Stimulated activated naive B cell treated with anti-CD40 and anti-IgM and Interleukin-4, amounts not matched to agents 10 μg/mL and 1 μg/mL and 100 μg/mL, for 72 hours (primary cell): ENCODE measurements at regions not wholly inside any gene's neighbourhood (a gene's known extent, or its start where the extent isn't known, plus 50 kb on each side); places are given as distances from the start of the nearest gene placed in this dataset.

Experiments used
- ATAC-seq, 2 donors: fragments of 150-1000 bp; cut with Tn5 transposase; replicated peaks; 2 replicates each; pipeline ENCODE4 v1.10.0; 2021; ENCODE audit warnings: moderate library complexity in 1 of 2
- DNase-seq: peaks from one replicate; pipeline ENCODE4 v3.0.0; 2021
- H3K27ac Mint-ChIP-seq: one replicate; pipeline ENCODE4 v1.8.0; 2022; ENCODE audit warnings: mild to moderate bottlenecking, mixed read lengths
- H3K27me3 Mint-ChIP-seq, 2 donors: one replicate each; pipeline ENCODE4 v1.8.0; 2022; ENCODE audit warnings: mixed read lengths in 2 of 2
- H3K36me3 Mint-ChIP-seq, 2 donors: one replicate each; pipeline ENCODE4 v1.8.0; 2022; ENCODE audit warnings: mixed read lengths in 2 of 2, mild to moderate bottlenecking in 1 of 2
- H3K4me1 Mint-ChIP-seq, 2 donors: one replicate each; pipeline ENCODE4 v1.8.0; 2022; ENCODE audit warnings: mixed read lengths in 2 of 2, mild to moderate bottlenecking in 1 of 2
- H3K4me3 Mint-ChIP-seq, 2 donors: one replicate each; pipeline ENCODE4 v1.8.0; 2022; ENCODE audit warnings: mild to moderate bottlenecking in 2 of 2, mixed read lengths in 2 of 2, moderate library complexity in 1 of 2
- H3K9me3 Mint-ChIP-seq, 2 donors: one replicate each; pipeline ENCODE4 v1.8.0; 2022; ENCODE audit warnings: mixed read lengths in 2 of 2, mild to moderate bottlenecking in 1 of 2

DNA sequence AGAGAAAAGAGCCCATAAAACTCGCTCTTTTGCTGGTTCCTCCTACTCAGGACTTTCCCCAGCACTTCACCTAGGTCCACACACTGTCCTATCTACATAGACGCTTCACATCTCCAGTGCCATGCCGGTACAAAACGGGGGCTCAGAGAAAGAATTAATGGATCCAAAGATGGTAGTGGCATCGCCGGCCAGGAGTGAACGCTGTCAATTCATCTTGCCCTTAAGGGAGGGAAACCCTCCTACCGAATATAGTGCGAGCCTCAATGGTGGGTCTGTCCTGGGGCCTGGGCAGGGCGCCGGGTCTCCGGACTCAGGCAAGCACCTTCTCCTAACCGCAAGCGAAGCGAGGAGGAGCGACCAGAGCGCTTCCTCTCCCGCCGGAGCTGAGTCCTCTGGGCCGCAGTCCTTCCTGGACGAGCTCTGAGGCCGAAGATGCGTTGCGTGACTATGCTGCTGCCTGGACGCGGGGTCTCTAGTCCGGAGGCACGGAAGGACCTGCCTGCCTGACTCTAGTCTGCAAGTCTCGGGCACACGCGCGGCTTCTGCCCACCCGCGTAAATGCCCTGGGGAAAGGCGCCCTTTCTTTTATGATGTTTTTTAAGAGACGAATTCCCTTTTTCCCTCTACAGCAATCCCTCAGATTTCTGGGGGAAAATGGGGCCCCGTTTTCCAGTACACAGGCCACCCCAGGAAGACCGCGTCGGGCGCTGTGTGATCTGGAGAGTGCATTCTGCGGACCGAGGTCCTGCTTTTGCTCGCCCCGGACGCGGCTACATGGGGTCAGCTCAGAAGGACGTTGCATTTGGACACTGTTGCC is 100.1 kb upstream of the PRDM1 start:
- Mint-ChIP-seq H3K36me3 (no peaks in the 10 kb centered on the region), H3K27me3 (peaks cover 61 to 71% of the 10 kb centered on the region in 2 donors), H3K27ac (no peak overlapping the region), H3K4me1 (peaks cover 8 to 16% of the 10 kb centered on the region in 2 donors), H3K9me3 (no peaks in the 10 kb centered on the region), H3K4me3 (peak overlapping the region; percentile 55 to 61)
- DNase-seq (no peak), ATAC-seq (peak; percentile 23 to 45)

DNA sequence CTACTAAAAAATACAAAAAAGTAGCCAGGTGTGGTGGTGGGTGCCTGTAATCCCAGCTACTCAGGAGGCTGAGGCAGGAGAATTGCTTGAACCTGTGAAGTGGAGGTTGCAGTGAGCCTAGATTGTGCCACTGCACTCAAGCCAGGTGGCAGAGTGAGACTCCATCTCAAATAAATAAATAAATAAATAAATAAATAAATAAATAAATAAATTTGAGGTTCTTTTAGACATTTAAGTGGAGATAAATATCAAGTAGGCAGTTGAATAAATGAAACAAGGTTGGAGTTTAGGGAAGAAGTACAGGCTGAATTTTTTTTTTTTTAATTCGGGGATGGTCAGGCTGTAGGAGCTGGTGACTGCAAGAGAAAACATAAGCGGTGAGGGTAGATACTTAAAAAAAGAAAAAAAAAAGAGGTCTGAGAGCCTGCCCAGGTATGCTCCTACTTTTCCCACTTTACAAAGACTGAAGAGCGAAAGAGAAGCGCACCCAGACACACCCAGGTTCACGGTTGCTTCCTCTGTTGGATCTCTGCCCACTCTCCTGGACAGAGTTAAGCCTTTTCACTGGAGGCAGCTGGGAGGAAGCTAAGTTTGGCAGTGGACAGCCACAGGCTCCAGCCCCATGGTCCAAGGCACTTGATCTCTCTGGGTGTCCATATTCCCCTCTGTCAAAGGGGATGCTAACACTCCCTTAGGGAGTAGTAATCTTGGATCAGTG is 100.9 kb upstream of the PRDM1 start:
- DNase-seq = no peak
- Mint-ChIP-seq H3K4me1 (peaks cover 11 to 21% of the 10 kb centered on the region in 2 donors), H3K27ac (no peak overlapping the region), H3K4me3 (no peak overlapping the region), H3K27me3 (peaks cover 63 to 74% of the 10 kb centered on the region in 2 donors), H3K36me3 (peaks cover 2 to 3% of the 10 kb centered on the region in 2 donors), H3K9me3 (no peaks in the 10 kb centered on the region)
- peak in 1 of 2 donors; percentile 6 for ATAC-seq

GRCh38 chr6:105983763-105984162 is 102.4 kb upstream of the PRDM1 start:
- Mint-ChIP-seq H3K4me1 (peaks cover 11 to 21% of the 10 kb centered on the region in 2 donors), H3K36me3 (peaks cover 2 to 3% of the 10 kb centered on the region in 2 donors), H3K4me3 (no peak overlapping the region), H3K9me3 (no peaks in the 10 kb centered on the region), H3K27ac (no peak overlapping the region), H3K27me3 (peaks cover 61 to 71% of the 10 kb centered on the region in 2 donors)
- ATAC-seq (no peak), DNase-seq (no peak)

DNA sequence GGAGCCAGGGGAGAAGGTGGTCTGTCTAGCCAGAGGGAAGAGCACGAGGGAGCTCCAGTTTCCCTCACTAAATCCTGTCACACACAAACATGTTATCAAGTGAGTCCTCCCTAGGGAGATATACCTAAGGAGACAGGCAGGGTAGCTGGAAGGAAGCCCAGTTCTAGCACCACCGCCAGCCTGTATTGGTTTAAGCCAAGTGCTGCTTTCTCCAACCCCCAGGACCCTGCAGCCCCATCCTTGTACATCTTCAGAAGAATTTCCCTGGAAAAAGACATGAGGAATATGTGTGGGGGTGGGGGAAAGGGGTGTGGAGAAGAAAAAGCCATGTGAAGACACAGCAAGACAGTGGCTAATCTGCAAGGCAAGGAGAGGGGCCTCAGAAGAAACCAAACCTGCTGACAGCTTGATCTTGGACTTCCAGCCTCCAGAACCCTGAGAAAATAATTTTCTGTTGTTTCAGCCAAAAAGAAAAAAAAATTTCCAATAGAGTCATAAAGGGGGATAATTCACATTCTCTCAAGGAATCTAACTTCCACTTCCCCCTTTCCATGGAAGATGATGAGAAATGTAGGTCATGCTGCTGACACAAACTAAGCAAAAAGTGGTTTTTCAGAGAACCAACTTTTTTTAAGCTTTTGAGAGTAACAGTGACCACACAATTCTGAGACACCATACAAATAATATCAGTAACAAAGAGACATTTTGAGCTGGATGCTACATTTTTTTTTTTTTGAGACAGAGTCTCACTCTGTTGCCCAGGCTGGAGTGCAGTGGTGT is 103.2 kb upstream of the PRDM1 start:
- H3K27me3 Mint-ChIP-seq = peaks cover 60 to 73% of the 10 kb centered on the region in 2 donors
- no peaks in the 10 kb centered on the region for H3K9me3 Mint-ChIP-seq
- no peak overlapping the region for H3K4me3 Mint-ChIP-seq
- H3K4me1 Mint-ChIP-seq = peaks cover 11 to 21% of the 10 kb centered on the region in 2 donors
- H3K36me3 Mint-ChIP-seq = peaks cover 2 to 3% of the 10 kb centered on the region in 2 donors
- ATAC-seq = no peak
- no peak for DNase-seq
- no peak overlapping the region for H3K27ac Mint-ChIP-seq

DNA sequence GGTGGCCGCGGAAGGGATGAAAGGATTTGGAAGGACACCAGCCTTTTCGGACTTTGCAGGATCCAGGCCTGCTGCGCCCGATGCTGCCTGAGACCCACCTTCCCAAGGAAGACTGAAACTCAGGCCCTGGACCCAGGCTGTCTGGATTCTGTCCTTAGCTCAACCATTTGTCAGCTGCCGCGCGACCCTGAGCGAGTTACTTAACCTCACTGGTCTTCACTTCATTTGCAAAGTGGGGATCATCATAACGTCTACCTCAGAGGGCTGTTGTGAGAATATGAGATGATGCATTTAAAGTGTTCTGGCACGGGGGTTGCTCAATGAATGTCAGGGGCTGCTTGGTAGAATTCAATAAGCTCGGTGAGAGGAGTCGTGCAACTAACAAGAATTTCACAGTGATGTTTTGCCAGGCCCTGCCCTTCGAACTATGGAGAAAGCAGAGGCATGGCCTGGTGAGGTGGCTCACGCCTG is 104.2 kb upstream of the PRDM1 start:
- ATAC-seq (no peak), DNase-seq (no peak)
- Mint-ChIP-seq H3K36me3 (peaks cover 2 to 3% of the 10 kb centered on the region in 2 donors), H3K9me3 (no peaks in the 10 kb centered on the region), H3K27ac (peak overlapping the region; percentile 48), H3K4me1 (peaks cover 11 to 21% of the 10 kb centered on the region in 2 donors), H3K27me3 (peaks cover 59 to 74% of the 10 kb centered on the region in 2 donors), H3K4me3 (peak overlapping the region; percentile 77 to 78)

- ATAC-seq = peak; percentile 41 to 56
- DNase-seq = no peak
- Mint-ChIP-seq H3K27me3 (peaks cover 57 to 71% of the 10 kb centered on the region in 2 donors), H3K9me3 (no peaks in the 10 kb centered on the region), H3K27ac (peak overlapping the region; percentile 79), H3K4me1 (peaks cover 11 to 19% of the 10 kb centered on the region in 2 donors), H3K4me3 (peak overlapping the region; percentile 77 to 78), H3K36me3 (peaks cover 2 to 3% of the 10 kb centered on the region in 2 donors)
These were observed 104.9 kb upstream of the PRDM1 start for GRCh38 chr6:105981002-105981887.

GRCh38 chr6:105978974-105979373 is 107.2 kb upstream of the PRDM1 start:
- no peak for ATAC-seq
- peaks cover 2 to 3% of the 10 kb centered on the region in 2 donors for H3K36me3 Mint-ChIP-seq
- no peak for DNase-seq
- H3K9me3 Mint-ChIP-seq = no peaks in the 10 kb centered on the region
- H3K4me3 Mint-ChIP-seq = no peak overlapping the region
- peaks cover 47 to 54% of the 10 kb centered on the region in 2 donors for H3K27me3 Mint-ChIP-seq
- no peak overlapping the region for H3K27ac Mint-ChIP-seq
- H3K4me1 Mint-ChIP-seq = peaks cover 7 to 12% of the 10 kb centered on the region in 2 donors

DNA sequence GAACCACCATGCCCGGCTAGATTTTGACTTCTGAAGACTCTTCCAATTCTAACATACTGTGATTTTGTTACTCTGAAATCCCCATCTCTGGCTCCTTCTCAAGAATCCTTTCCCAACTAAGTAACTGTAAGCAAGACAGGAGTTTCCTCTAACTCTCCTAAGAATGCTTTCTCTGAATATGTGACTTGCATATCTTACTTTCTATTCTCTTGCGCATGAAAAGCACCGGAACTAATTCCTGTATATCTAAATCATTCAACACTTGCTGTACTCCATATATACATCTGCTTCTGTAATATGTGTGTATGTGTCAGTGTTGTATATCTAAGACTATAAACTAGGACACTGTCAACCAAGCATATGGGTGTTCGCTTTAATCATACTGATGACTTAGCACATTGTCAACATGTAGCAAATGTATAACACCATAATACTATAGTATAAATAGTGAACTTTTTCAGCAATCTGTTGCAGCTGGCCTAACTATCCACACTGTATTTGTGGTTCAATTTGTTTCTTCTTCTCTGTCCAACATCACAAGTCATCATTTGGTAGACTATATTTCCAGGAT is 108.1 kb upstream of the PRDM1 start:
- no peak overlapping the region for H3K27ac Mint-ChIP-seq
- H3K36me3 Mint-ChIP-seq = peaks cover 3 to 4% of the 10 kb centered on the region in 2 donors
- peaks cover 53 to 56% of the 10 kb centered on the region in 2 donors for H3K27me3 Mint-ChIP-seq
- no peak for ATAC-seq
- peaks cover 7 to 12% of the 10 kb centered on the region in 2 donors for H3K4me1 Mint-ChIP-seq
- H3K4me3 Mint-ChIP-seq = no peak overlapping the region
- no peak for DNase-seq
- H3K9me3 Mint-ChIP-seq = peaks cover 4 to 7% of the 10 kb centered on the region in 2 donors

- no peak overlapping the region for H3K27ac Mint-ChIP-seq
- peaks cover 0 to 1% of the 10 kb centered on the region in 2 donors for H3K36me3 Mint-ChIP-seq
- DNase-seq = no peak
- H3K4me1 Mint-ChIP-seq = no peaks in the 10 kb centered on the region
- no peak overlapping the region for H3K4me3 Mint-ChIP-seq
- peaks cover 14% of the 10 kb centered on the region in 2 donors for H3K9me3 Mint-ChIP-seq
- no peak for ATAC-seq
- H3K27me3 Mint-ChIP-seq = peaks cover 35 to 39% of the 10 kb centered on the region in 2 donors
These were observed 111.2 kb upstream of the PRDM1 start for GRCh38 chr6:105974986-105975385.

DNA sequence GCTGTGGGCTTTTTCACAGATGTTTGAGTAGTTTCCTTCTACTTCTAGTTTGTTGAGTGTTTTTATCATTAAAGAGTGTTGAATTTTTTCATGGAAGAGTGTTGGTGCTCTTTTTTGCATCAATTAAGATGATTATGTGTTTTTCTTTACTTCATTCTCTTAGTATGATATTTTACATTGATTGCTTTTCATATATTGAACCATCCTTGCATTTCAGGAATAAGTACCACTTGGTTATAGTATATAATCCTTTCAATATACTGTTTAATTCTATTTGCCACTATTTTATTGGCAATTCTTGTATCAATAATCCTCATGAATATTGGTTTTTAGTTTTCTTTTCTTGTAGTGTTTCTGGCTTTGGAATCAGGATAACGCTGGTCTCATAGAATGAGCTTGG is 113.7 kb upstream of the PRDM1 start:
- peaks cover 21 to 29% of the 10 kb centered on the region in 2 donors for H3K9me3 Mint-ChIP-seq
- peaks cover 23 to 36% of the 10 kb centered on the region in 2 donors for H3K27me3 Mint-ChIP-seq
- H3K27ac Mint-ChIP-seq = no peak overlapping the region
- no peak for DNase-seq
- H3K4me1 Mint-ChIP-seq = no peaks in the 10 kb centered on the region
- no peak overlapping the region for H3K4me3 Mint-ChIP-seq
- ATAC-seq = no peak
- H3K36me3 Mint-ChIP-seq = peaks cover 0 to 1% of the 10 kb centered on the region in 2 donors

DNA sequence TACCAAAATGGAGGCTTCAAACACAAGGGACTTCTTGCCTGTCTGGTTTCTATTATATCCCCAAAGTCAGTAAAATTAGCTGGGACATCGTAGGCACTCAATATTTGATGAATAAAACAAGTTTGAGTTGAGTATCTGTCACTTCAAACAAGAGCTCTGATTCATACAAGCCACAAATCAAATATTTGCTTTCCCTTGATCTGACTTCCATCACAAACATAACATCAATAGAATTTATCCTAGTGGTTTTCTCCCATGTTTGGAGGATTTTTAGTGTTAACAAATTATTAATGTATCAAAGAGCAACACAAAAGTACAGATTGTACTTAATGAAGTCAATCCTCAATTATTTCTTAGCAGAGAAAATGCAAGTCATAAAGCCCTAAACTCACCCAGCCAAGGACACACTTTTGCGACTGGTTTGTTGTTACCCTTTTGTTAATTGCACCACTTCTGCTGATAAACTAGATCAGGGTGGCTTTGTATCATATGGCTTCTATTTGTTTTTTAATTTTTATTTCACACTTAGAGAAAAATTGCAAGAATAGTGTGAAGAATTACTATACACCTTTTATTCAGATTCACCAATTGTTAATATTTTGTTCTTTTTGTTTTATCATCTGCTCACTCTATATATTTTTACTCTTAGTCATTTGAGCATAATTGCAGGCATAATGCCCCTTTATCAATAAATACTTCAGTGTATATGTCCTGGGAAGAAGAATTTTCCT is 117.4 kb upstream of the PRDM1 start:
- no peak overlapping the region for H3K4me3 Mint-ChIP-seq
- no peak for ATAC-seq
- no peaks in the 10 kb centered on the region for H3K4me1 Mint-ChIP-seq
- no peak for DNase-seq
- peaks cover 21 to 29% of the 10 kb centered on the region in 2 donors for H3K9me3 Mint-ChIP-seq
- H3K27ac Mint-ChIP-seq = no peak overlapping the region
- peaks cover 0 to 1% of the 10 kb centered on the region in 2 donors for H3K36me3 Mint-ChIP-seq
- peaks cover 13 to 20% of the 10 kb centered on the region in 2 donors for H3K27me3 Mint-ChIP-seq

DNA sequence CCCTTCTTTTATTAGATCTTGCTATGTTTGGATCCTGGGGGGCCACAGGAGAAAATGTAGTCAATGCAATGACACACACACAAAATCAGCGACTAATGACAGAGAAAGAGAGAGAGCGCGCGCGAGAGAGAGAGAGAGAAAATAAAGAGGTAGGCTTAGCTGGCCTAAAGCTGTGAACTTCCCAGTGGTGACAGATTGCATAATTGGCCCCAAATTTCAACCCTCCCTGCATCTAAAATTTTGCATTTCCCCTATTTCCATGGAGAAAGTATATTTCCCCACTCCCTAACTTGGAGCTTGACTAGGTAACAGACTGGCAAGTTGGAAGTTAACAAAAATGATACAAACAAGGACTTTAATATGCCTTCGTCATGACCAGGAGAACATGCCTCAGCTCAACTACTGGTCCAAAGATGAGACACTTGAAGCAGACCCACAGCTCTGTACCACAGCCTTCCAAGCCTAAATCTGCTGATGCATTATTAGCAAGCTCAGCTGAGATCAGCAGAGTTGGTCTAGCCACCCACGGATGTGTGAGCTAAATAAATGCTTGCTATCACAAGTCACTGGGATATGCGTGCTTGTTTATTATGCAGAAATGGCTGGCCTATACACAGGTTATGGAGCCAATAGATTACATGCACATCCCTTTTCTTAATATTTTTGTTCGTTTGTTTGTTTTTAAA is 118.1 kb upstream of the PRDM1 start:
- Mint-ChIP-seq H3K36me3 (no peaks in the 10 kb centered on the region), H3K4me1 (no peaks in the 10 kb centered on the region), H3K4me3 (no peak overlapping the region), H3K27me3 (peaks cover 6 to 13% of the 10 kb centered on the region in 2 donors), H3K27ac (no peak overlapping the region), H3K9me3 (peaks cover 15 to 25% of the 10 kb centered on the region in 2 donors)
- no peak for ATAC-seq
- no peak for DNase-seq
